GM20431 (cell line): ENCODE measurements at regions not wholly inside any gene's neighbourhood (a gene's known extent, or its start where the extent isn't known, plus 50 kb on each side); places are given as distances from the start of the nearest gene placed in this dataset.
"Not testable (repeated sequence)": the region's sequence is repeated elsewhere in the genome, so short reads cannot be mapped to it uniquely, and the experiment has no call there.

ENCODE experiments used
- in situ Hi-C: fragments of 300-500 bp; cut with MseI, MboI; formaldehyde crosslinking; loops from one replicate; pipeline ENCODE4 v1.15.0; 2020; ENCODE audit warnings: low sequenced_read_pairs; ENCODE audit not compliant: unreplicated experiment

- in situ Hi-C loops: no loop called here
Measured at GRCh38 chr6:153984811-153985210, 54.2 kb upstream of the OPRM1 start.

- in situ Hi-C loops: no loop called here
Measured at GRCh38 chr6:153980171-153980570, 58.9 kb upstream of the OPRM1 start.

DNA sequence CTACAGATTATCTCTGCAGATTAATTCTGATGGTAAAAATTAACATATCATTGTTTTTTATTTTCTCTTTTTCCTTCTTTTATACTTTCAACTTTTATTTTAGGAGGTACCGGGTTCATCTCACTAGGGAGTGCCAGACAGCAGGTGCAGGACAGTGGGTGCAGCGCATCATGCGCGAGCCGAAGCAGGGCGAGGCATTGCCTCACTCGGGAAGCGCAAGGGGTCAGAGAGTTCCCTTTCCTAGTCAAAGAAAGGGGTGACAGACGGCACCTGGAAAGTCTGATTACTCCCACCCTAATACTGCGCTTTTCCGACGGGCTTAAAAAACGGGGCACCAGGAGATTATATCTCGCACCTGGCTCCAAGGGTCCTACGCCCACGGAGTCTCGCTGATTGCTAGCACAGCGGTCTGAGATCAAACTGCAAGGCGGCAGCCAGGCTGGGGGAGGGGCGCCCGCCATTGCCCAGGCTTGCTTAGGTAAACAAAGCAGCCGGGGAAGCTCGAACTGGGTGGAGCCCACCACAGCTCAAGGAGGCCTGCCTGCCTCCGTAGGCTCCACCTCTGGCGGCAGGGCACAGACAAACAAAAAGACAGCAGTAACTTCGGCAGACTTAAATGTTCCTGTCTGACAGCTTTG, 60.0 kb upstream of the OPRM1 start:
- in situ Hi-C loops: not testable (repeated sequence)

GRCh38 chr6:153976921-153977693, 61.9 kb upstream of the OPRM1 start:
- in situ Hi-C loops: no loop called here

DNA sequence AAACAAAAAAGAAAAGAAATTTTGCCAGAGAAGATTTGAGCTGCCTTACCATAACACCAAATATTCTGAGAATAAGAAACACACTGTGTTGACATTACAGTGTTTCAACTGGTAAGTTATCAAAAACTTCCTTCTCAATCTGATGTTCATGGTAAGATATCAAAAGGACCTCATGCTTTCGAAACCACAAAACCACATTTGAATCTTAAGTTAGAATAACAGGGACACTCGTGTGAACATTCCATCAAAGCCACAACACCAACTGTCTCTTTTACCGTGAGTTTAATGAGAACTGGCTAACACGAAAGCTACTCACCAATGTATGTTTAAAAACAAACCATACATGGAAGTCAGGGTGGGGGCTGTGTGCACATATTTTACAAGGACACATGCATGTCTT, 73.0 kb upstream of the OPRM1 start:
- in situ Hi-C loops: no loop called here

GRCh38 chr6:153963352-153963751, 75.7 kb upstream of the OPRM1 start:
- in situ Hi-C loops: no loop called here

DNA sequence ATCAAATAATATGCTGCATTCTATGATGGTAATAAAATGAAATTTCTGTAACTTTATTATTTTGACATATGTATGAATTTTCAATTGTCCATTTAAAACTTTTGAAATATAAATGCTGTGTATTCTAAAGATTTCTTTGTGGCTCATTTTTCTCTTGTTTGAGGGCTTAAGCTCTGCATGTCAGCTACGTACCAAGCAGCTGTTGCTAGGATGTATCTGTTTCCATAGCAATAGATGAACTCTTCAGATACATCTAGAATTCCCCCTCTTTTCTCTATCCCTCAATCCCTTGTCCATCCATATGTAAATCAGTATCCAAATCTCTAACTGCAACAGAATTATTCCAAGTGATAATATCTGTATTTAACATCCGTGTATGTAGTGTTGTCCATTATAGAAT, 76.5 kb upstream of the OPRM1 start:
- in situ Hi-C loops: no loop called here

GRCh38 chr6:153960741-153961140, 78.3 kb upstream of the OPRM1 start:
- in situ Hi-C loops: no loop called here

- in situ Hi-C loops: no loop called here
Measured at GRCh38 chr6:153960281-153960680, 78.8 kb upstream of the OPRM1 start.

- in situ Hi-C loops: no loop called here
Measured at GRCh38 chr6:153959276-153959675, 79.8 kb upstream of the OPRM1 start.

DNA sequence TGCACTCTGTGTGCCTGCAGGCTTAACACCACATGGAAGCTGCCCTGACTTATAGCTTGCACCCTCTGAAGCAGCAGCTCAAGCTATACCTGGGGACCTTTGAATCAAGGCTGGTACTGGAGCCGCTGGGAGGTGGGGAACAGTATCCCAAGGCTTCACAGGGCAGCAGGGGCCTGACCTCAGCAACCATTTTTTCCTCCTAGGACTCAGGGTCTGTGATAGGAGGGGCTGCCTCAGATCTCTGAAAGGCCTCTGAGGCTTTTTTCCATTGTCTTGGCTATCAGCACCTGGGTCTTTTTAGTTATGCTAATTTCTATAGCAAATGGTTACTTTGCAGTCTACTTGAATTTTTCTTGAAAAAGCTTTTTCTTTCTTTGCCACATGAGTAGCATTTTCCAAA, 80.2 kb upstream of the OPRM1 start:
- in situ Hi-C loops: no loop called here

DNA sequence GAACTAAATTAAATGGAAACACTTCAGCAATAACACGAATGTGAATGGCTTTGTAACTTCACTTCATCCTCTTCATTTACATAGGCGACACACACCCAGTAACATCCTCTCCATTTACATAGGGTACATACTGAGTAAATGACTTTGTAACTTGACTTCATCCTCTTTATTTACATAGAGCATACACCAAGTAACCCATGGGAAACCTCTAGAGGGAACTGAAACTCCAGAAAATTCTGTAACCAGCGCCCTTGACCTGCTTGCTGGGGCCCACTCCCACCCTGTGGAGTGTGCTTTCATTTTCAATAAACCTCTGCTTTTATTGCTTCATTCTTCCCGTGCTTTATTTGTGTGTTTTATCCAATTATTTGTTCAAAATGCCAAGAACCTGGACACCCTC, 81.6 kb upstream of the OPRM1 start:
- in situ Hi-C loops: no loop called here

GRCh38 chr6:153956808-153957207, 82.2 kb upstream of the OPRM1 start:
- in situ Hi-C loops: no loop called here

GRCh38 chr6:153949616-153950015, 89.4 kb upstream of the OPRM1 start:
- in situ Hi-C loops: no loop called here

DNA sequence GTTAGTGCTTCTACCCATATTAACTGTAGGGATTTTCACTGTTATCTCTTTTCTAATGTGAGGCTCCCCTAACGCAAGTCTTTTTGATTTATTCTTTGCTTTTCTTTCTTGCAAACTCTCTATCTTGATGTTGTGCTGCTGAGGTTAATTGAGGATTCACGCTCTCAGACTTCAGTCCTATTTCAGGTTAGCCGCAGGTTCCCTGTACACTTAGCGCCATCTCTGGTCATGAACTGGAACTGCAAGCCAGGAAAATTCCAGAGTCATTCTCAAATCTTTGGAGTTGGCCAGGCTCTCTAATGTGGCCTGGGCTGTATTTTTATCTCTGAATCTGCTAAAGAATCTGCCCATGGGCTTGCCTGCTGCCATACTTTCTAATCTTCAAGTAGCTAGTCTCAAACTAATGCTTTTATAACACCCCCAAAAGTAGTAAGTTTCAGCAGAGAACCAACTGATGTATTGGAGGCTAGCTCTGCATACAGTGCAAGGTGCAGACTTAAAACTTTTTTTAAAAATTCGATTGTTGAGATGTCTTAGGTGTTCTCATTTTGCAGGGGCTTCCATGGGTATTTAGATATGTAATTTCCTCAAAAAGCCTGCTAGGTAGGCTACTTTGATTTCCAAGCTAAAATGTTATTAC, 91.1 kb upstream of the OPRM1 start:
- in situ Hi-C loops: no loop called here

- in situ Hi-C loops: no loop called here
Measured at GRCh38 chr6:153944201-153944600, 94.8 kb upstream of the OPRM1 start.

GRCh38 chr6:153942361-153942760, 96.7 kb upstream of the OPRM1 start:
- in situ Hi-C loops: no loop called here

DNA sequence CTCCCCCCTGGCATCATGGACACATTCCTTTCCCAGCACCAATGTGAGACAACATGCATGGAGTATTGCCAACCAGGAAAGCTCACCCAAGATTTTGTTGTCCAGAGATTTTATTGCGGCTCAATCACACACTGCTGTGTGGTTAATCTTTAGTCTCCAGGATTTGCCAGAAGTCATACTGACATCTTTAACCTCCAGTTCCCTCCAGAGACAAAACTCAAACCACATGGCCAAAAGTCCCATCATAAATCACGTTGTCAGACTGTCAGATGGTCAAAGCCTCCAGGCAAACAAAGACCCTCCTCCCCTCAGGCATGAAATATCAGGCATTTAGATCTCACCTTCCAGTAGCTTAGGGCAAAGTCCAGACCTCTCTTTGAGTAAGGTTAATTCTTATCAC, 97.3 kb upstream of the OPRM1 start:
- in situ Hi-C loops: no loop called here

DNA sequence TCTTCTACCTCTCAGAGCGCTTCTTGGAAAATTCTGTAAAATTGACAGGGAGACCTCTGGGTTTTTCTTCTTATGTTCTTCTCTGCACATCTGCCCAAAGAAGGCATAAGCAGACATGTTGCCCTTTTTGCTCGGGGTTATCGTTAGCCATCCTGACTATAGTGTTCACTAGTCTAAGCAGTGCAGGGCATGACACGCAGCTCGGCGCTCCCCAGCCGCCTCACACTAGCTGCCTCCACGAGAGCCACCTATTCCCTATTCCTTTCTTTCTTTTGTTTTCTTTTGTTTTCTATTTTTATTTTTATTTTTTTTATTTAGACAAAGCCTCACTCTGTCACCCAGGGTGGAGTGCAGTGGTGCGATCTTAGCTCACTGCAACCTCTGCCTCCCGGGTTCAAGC, 100.2 kb upstream of the OPRM1 start:
- in situ Hi-C loops: no loop called here

GRCh38 chr6:153931431-153931830, 107.6 kb upstream of the OPRM1 start:
- in situ Hi-C loops: no loop called here

GRCh38 chr6:153927867-153928266, 111.2 kb upstream of the OPRM1 start:
- in situ Hi-C loops: no loop called here
